ENCODE measurements at regions not wholly inside any gene's neighbourhood (a gene's known extent, or its start where the extent isn't known, plus 50 kb on each side); places are given as distances from the start of the nearest gene placed in this dataset.

DNA sequence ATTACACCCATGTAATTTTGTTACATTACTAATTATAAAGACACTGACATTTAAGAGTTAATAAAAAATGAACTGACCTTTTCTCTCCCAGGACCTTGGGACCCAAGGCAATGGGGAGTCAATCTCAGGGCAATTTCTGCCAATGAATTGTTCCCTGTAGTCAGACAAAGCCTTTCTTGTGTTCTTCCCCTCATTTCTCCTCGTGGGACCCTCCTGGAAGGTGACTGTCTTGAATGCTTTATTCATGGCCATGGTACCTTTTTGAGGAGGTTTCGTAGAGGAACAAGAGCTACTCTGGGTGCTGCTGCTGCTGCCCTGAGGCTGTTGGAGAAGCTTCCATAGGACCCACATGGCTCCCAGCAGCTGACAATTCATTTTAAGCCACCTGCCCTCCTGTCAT is 190.3 kb downstream of the SNX18 start:
- TF ChIP-seq GATA2 (IDR thresholded peaks at IDR 0.05; ENCODE audit: low read depth, low read length) (no peak), GATA3 (IDR thresholded peaks at IDR 0.05; ENCODE audit: low read depth, low read length) (no peak)
